ENCODE measurements at regions not wholly inside any gene's neighbourhood (a gene's known extent, or its start where the extent isn't known, plus 50 kb on each side); places are given as distances from the start of the nearest gene placed in this dataset.

- H3K9me3 Mint-ChIP-seq = peaks cover 9% of the 10 kb centered on the region
- H3K4me1 Mint-ChIP-seq (ENCODE audit: low read depth) = no peaks in the 10 kb centered on the region
- Histone ChIP-seq H3K4me3 (ENCODE audit: low read length) (no peak overlapping the region), H3K27ac (ENCODE audit: low read depth in 1 of 2, low read length in 2 of 2) (no peak overlapping the region), H3K9me3 (ENCODE audit: control insufficient read depth in 1 of 2, insufficient read depth in 1 of 2, low read length in 2 of 2) (peaks cover 0 to 14% of the 10 kb centered on the region in 2 experiments), H3K36me3 (ENCODE audit: insufficient read depth, low read length) (no peaks in the 10 kb centered on the region), H3K27me3 (ENCODE audit: control insufficient read depth in 1 of 2, insufficient read depth in 2 of 2, low read length in 2 of 2) (no peaks in the 10 kb centered on the region), H3K4me1 (ENCODE audit: insufficient read depth, low read length) (no peaks in the 10 kb centered on the region)
- intact Hi-C loops (cut with DNase I, micrococcal nuclease) = no loop called here
- DNase-seq = no peak
- ChIA-PET POLR2A (no interaction called here), CTCF (no interaction called here)
- H3K27ac Mint-ChIP-seq = no peak overlapping the region
- no peak overlapping the region for H3K4me3 Mint-ChIP-seq
- ATAC-seq (ENCODE audit: poor library complexity) = no peak
- H3K27me3 Mint-ChIP-seq = no peaks in the 10 kb centered on the region
- H3K36me3 Mint-ChIP-seq (ENCODE audit: low read depth) = no peaks in the 10 kb centered on the region
- no peak for TF ChIP-seq CTCF (IDR thresholded peaks at IDR 0.05)
These were observed 955.4 kb upstream of the ADGRB3 start for GRCh38 chr6:67679566-67680296.

- peaks cover 9% of the 10 kb centered on the region for H3K9me3 Mint-ChIP-seq
- Histone ChIP-seq H3K4me1 (ENCODE audit: insufficient read depth, low read length) (no peaks in the 10 kb centered on the region), H3K9me3 (ENCODE audit: control insufficient read depth in 1 of 2, insufficient read depth in 1 of 2, low read length in 2 of 2) (peaks cover 0 to 14% of the 10 kb centered on the region in 2 experiments), H3K4me3 (ENCODE audit: low read length) (no peak overlapping the region), H3K27me3 (ENCODE audit: control insufficient read depth in 1 of 2, insufficient read depth in 2 of 2, low read length in 2 of 2) (no peaks in the 10 kb centered on the region), H3K27ac (ENCODE audit: low read depth in 1 of 2, low read length in 2 of 2) (no peak overlapping the region), H3K36me3 (ENCODE audit: insufficient read depth, low read length) (no peaks in the 10 kb centered on the region)
- CTCF ChIA-PET = no interaction called here
- no peaks in the 10 kb centered on the region for H3K27me3 Mint-ChIP-seq
- POLR2A ChIA-PET = no interaction called here
- H3K4me3 Mint-ChIP-seq = no peak overlapping the region
- no peak for ATAC-seq (ENCODE audit: poor library complexity)
- no peaks in the 10 kb centered on the region for H3K4me1 Mint-ChIP-seq (ENCODE audit: low read depth)
- H3K36me3 Mint-ChIP-seq (ENCODE audit: low read depth) = no peaks in the 10 kb centered on the region
- no peak for DNase-seq
- no peak overlapping the region for H3K27ac Mint-ChIP-seq
- TF ChIP-seq CTCF (IDR thresholded peaks at IDR 0.05) = no peak
- intact Hi-C loops (cut with DNase I, micrococcal nuclease) = no loop called here
These were observed 958.2 kb upstream of the ADGRB3 start for GRCh38 chr6:67676892-67677291.

GRCh38 chr6:67667637-67668422, 967.3 kb upstream of the ADGRB3 start:
- ChIA-PET POLR2A (no interaction called here), CTCF (no interaction called here)
- H3K4me3 Mint-ChIP-seq = no peak overlapping the region
- H3K27me3 Mint-ChIP-seq = no peaks in the 10 kb centered on the region
- H3K36me3 ChIP-seq (ENCODE audit: insufficient read depth, low read length) = no peaks in the 10 kb centered on the region
- no peaks in the 10 kb centered on the region for H3K36me3 Mint-ChIP-seq (ENCODE audit: low read depth)
- H3K27me3 ChIP-seq (ENCODE audit: control insufficient read depth in 1 of 2, insufficient read depth in 2 of 2, low read length in 2 of 2) = no peaks in the 10 kb centered on the region
- H3K4me1 ChIP-seq (ENCODE audit: insufficient read depth, low read length) = no peaks in the 10 kb centered on the region
- no peak overlapping the region for H3K4me3 ChIP-seq (ENCODE audit: low read length)
- H3K9me3 ChIP-seq (ENCODE audit: control insufficient read depth in 1 of 2, insufficient read depth in 1 of 2, low read length in 2 of 2) = peaks cover 0 to 8% of the 10 kb centered on the region in 2 experiments
- H3K27ac Mint-ChIP-seq = no peak overlapping the region
- no peak for ATAC-seq (ENCODE audit: poor library complexity)
- peaks cover 7% of the 10 kb centered on the region for H3K9me3 Mint-ChIP-seq
- H3K4me1 Mint-ChIP-seq (ENCODE audit: low read depth) = no peaks in the 10 kb centered on the region
- intact Hi-C loops (cut with DNase I, micrococcal nuclease) = no loop called here
- TF ChIP-seq CTCF (IDR thresholded peaks at IDR 0.05) = no peak
- H3K27ac ChIP-seq (ENCODE audit: low read depth in 1 of 2, low read length in 2 of 2) = no peak overlapping the region
- DNase-seq = no peak
